K562 (cell line): ENCODE measurements at regions not wholly inside any gene's neighbourhood (a gene's known extent, or its start where the extent isn't known, plus 50 kb on each side); places are given as distances from the start of the nearest gene placed in this dataset.

Source experiments
- ATAC-seq: fragments of 200-7000 bp; cut with Tn5 transposase; 3 replicates; pipeline ENCODE4 v1.9.1; 2020; ENCODE audit warnings: moderate library complexity
- BruUV-seq: library from RNA; stranded (reverse); fragments of 400-500 nt; replicated peaks from 2 replicates; lab custom pipeline; 2021; lab: Mats Ljungman, UMichigan
- CTCF ChIA-PET: fragments of 300-600 bp; formaldehyde crosslinking; extraction: SDS; loops from one replicate; lab custom pipeline; 2021; ENCODE audit warnings: low intra/inter-chr PET ratio; lab: Yijun Ruan, JAX
- POLR2A ChIA-PET: fragments of 300-600, 350-650 bp; sonication (Branson Sonifier 250); formaldehyde crosslinking; extraction: SDS; loops from one replicate; lab custom pipeline; 2021; ENCODE audit warnings: antibody characterized with exemption, inconsistent platforms; lab: Yijun Ruan, JAX
- DNase-seq, 4 experiments: peaks; one replicate each; pipeline versions ENCODE4 v3.0.0 to v3.0.0-alpha.2; 2011 to 2018; ENCODE audit warnings: low spot score in 3 of 4, mixed read lengths in 3 of 4; ENCODE audit errors: extremely low read depth in 1 of 4
- FAIRE-seq: peaks from 2 replicates; lab custom pipeline; 2011; peaks lifted over from hg19 to GRCh38; lab: Jason Lieb, UNC
- H2AFZ ChIP-seq: 2 replicates; pipeline ENCODE4 v1.6.0; 2011; ENCODE audit warnings: low read depth, low read length, control low read depth, inconsistent platforms
- H3K27ac ChIP-seq: fragments of 200-600 bp; 3 replicates; pipeline ENCODE4 v1.8.0; 2011; ENCODE audit warnings: low read depth, mild to moderate bottlenecking, control low read depth, inconsistent platforms, low read length, moderate library complexity, mixed read lengths; ENCODE audit errors: extremely low read depth
- H3K27me3 ChIP-seq, 2 experiments: fragments of 300-600 bp in 1 of 2; 2 replicates in 1 of 2; 3 replicates in 1 of 2; pipeline versions ENCODE4 v1.6.0 to v1.8.0; 2011; ENCODE audit warnings: inconsistent platforms in 2 of 2, low read length in 2 of 2, mild to moderate bottlenecking in 1 of 2, mixed read lengths in 1 of 2, moderate library complexity in 1 of 2; ENCODE audit not compliant: control insufficient read depth in 2 of 2, insufficient read depth in 2 of 2
- H3K36me3 ChIP-seq: fragments of 300-600 bp; 3 replicates; pipeline ENCODE4 v1.8.0; 2011; ENCODE audit warnings: mild to moderate bottlenecking, low read length, inconsistent platforms; ENCODE audit not compliant: control insufficient read depth, insufficient read depth
- H3K4me1 ChIP-seq, 2 experiments: fragments of 200-600 bp in 1 of 2; replicated peaks in 1 of 2; 2 replicates in 1 of 2; 3 replicates in 1 of 2; pipeline versions ENCODE4 v1.5.1 to v1.8.0; 2011; ENCODE audit warnings: inconsistent platforms in 2 of 2, low read length in 2 of 2, mild to moderate bottlenecking in 1 of 2, mixed read lengths in 1 of 2, moderate library complexity in 1 of 2; ENCODE audit not compliant: control insufficient read depth in 2 of 2, insufficient read depth in 2 of 2
- H3K4me2 ChIP-seq: 2 replicates; pipeline ENCODE4 v1.6.1; 2011; ENCODE audit warnings: low read length, control low read depth, inconsistent platforms, mixed read lengths; ENCODE audit not compliant: insufficient read depth
- H3K4me3 ChIP-seq: fragments of 200-600 bp; sonication (generic), shearing (Covaris generic); 2 replicates; pipeline ENCODE4 v1.5.1; 2016; ENCODE audit warnings: control low read depth, inconsistent platforms
- H3K79me2 ChIP-seq: fragments of 200-600 bp; 3 replicates; pipeline ENCODE4 v1.8.0; 2011; ENCODE audit warnings: low read length, inconsistent platforms; ENCODE audit not compliant: control insufficient read depth, insufficient read depth
- H3K9ac ChIP-seq, 2 experiments: 2 replicates each; pipeline versions ENCODE4 v1.6.0 to v1.6.1; 2011; ENCODE audit warnings: low read depth in 2 of 2, low read length in 2 of 2, control low read depth in 1 of 2, inconsistent platforms in 1 of 2, mild to moderate bottlenecking in 1 of 2, mixed read lengths in 1 of 2; ENCODE audit not compliant: insufficient read depth in 1 of 2
- H3K9me1 ChIP-seq: one replicate; pipeline ENCODE4 v1.6.0; 2011; ENCODE audit warnings: inconsistent platforms, mild to moderate bottlenecking, low read length, moderate library complexity; ENCODE audit not compliant: control insufficient read depth, insufficient read depth
- H3K9me3 ChIP-seq: replicated peaks from 2 replicates; pipeline ENCODE4 v1.5.1; 2011; ENCODE audit warnings: low read depth, low read length, inconsistent platforms; ENCODE audit not compliant: control insufficient read depth, insufficient read depth
- H4K20me1 ChIP-seq: replicated peaks from 2 replicates; pipeline ENCODE4 v1.6.1; 2011; ENCODE audit warnings: low read length, inconsistent platforms, mixed read lengths; ENCODE audit not compliant: control insufficient read depth, insufficient read depth
- BRD4 ChIP-seq: fragments of 200-600 bp; sonication (generic); IDR thresholded peaks from 2 replicates; pipeline ENCODE4 v1.6.1; 2017; ENCODE audit warnings: inconsistent platforms
- ESRRA ChIP-seq: fragments of 450-650 bp; IDR thresholded peaks from 2 replicates; pipeline ENCODE4 v1.6.1; 2014; ENCODE audit warnings: low read depth, mild to moderate bottlenecking, moderate library complexity, borderline replicate concordance
- ETV5 ChIP-seq: sonication (generic); formaldehyde crosslinking; IDR thresholded peaks from 2 replicates; pipeline ENCODE4 v1.4.0; 2020; ENCODE audit warnings: low read depth, mild to moderate bottlenecking, missing genetic modification reagents
- HNRNPH1 ChIP-seq: fragments of 200-400 bp; formaldehyde crosslinking; optimal IDR thresholded peaks from 2 replicates; pipeline ENCODE3; 2017; ENCODE audit warnings: low read depth, mild to moderate bottlenecking, low read length, moderate library complexity
- KLF10 ChIP-seq: fragments of 250-450 bp; sonication (Bioruptor Pico); IDR thresholded peaks from 2 replicates; pipeline ENCODE4 v1.6.1; 2021; ENCODE audit warnings: matching md5 sums
- MED1 ChIP-seq: sonication (generic); formaldehyde crosslinking; IDR thresholded peaks from 2 replicates; pipeline ENCODE4 v1.8.1; 2023; ENCODE audit warnings: missing genetic modification reagents, borderline replicate concordance
- PHF8 ChIP-seq: fragments of 200-600 bp; sonication (generic); IDR thresholded peaks from 2 replicates; pipeline ENCODE4 v1.6.1; 2012; ENCODE audit warnings: mixed run types, mild to moderate bottlenecking, inconsistent platforms, low read length, moderate library complexity, borderline replicate concordance
- POLR2A ChIP-seq: fragments of 450-650 bp; conservative IDR thresholded peaks from 2 replicates; pipeline ENCODE4 v1.6.1; 2016
- PTTG1 ChIP-seq: fragments of 450-650 bp; IDR thresholded peaks from 2 replicates; pipeline ENCODE4 v1.6.1; 2016; ENCODE audit warnings: low read depth, mild to moderate bottlenecking, missing genetic modification characterization, missing compliant biosample characterization
- SMARCA5 ChIP-seq: fragments of 450-650 bp; IDR thresholded peaks from 2 replicates; pipeline ENCODE4 v1.6.1; 2016
- SNAPC5 ChIP-seq: fragments of 250-450 bp; sonication (Bioruptor Pico); IDR thresholded peaks from 2 replicates; pipeline ENCODE4 v1.8.0; 2021; ENCODE audit warnings: moderate library complexity, mild to moderate bottlenecking, inconsistent platforms
- ZNF253 ChIP-seq: fragments of 250-450 bp; sonication (Bioruptor Pico); conservative IDR thresholded peaks from 2 replicates; pipeline ENCODE4 v1.6.1; 2021; ENCODE audit warnings: mild to moderate bottlenecking
- ZNF280A ChIP-seq: fragments of 450-650 bp; IDR thresholded peaks from 2 replicates; pipeline ENCODE4 v1.6.1; 2018; ENCODE audit warnings: mild to moderate bottlenecking, low read depth; ENCODE audit not compliant: partially characterized antibody
- ZNF655 ChIP-seq: fragments of 250-450 bp; sonication (Bioruptor Pico); IDR thresholded peaks from 2 replicates; pipeline ENCODE4 v1.5.0; 2021
- WGBS: fragments of 100-300 bp; shearing (Covaris generic); methylation state at CpG from one replicate; pipeline ENCODE4 v1.1.6; 2016; ENCODE audit warnings: low coverage, mixed read lengths; ENCODE audit not compliant: insufficient coverage; ENCODE audit errors: missing lambda C conversion rate; 5-methylcytosine and 5-hydroxymethylcytosine counted together
- in situ Hi-C: fragments of 300-500 bp; cut with MboI; formaldehyde crosslinking; loops from 4 replicates; pipeline ENCODE4 v1.15.0; 2018; ENCODE audit warnings: inconsistent platforms, mixed read lengths
- intact Hi-C: fragments of 100-400 bp; cut with micrococcal nuclease; formaldehyde crosslinking; loops from 2 replicates; pipeline ENCODE4 v1.14.2; 2022

GRCh38 chr5:167348251-167348926 is 943.1 kb upstream of the WWC1 start:
- FAIRE-seq: no peak
- in situ Hi-C loops: no loop called here
- BruUV-seq: no TSS peak

GRCh38 chr5:167348980-167349379 is 942.5 kb upstream of the WWC1 start:
- FAIRE-seq (no peak), ATAC-seq (no peak), DNase-seq (no peak)
- Histone ChIP-seq H3K79me2 (no peaks in the 10 kb centered on the region), H3K27ac (no peak overlapping the region), H3K9me3 (0 out of 2 replicates have a peak, but pooled peaks cover 2% of the 10 kb centered on the region), H3K4me3 (no peak overlapping the region), H2AFZ (no peak overlapping the region), H3K9ac (no peak overlapping the region), H3K9me1 (no peaks in the 10 kb centered on the region), H3K4me1 (no peaks in the 10 kb centered on the region), H3K4me2 (no peak overlapping the region), H4K20me1 (no peaks in the 10 kb centered on the region), H3K36me3 (no peaks in the 10 kb centered on the region), H3K27me3 (no peaks in the 10 kb centered on the region)
- intact Hi-C loops: no loop called here
- in situ Hi-C loops: no loop called here
- CTCF ChIA-PET: no interaction called here
- TF ChIP-seq ZNF655 (no peak), POLR2A (no peak), HNRNPH1 (no peak), SNAPC5 (no peak), ZNF280A (no peak), PHF8 (no peak), PTTG1 (tag) (no peak), ESRRA (no peak)
- 0% methylated on average over 3 of the region's 3 CpGs for WGBS
- POLR2A ChIA-PET: no interaction called here
- BruUV-seq: no TSS peak

More at GRCh38 chr5:167348251-167348926, 943.1 kb upstream of the WWC1 start:
- ChIA-PET POLR2A (no interaction called here), CTCF (no interaction called here)
- intact Hi-C loops: no loop called here
- Histone ChIP-seq H3K27ac (no peak overlapping the region), H3K9me3 (0 out of 2 replicates have a peak, but pooled peaks cover 2% of the 10 kb centered on the region), H3K4me2 (no peak overlapping the region), H3K9ac (no peak overlapping the region), H2AFZ (no peak overlapping the region), H3K79me2 (no peaks in the 10 kb centered on the region), H4K20me1 (no peaks in the 10 kb centered on the region), H3K4me1 (no peaks in the 10 kb centered on the region), H3K4me3 (no peak overlapping the region), H3K9me1 (no peaks in the 10 kb centered on the region), H3K27me3 (no peaks in the 10 kb centered on the region), H3K36me3 (no peaks in the 10 kb centered on the region)
- DNase-seq (no peak), ATAC-seq (no peak)
- TF ChIP-seq MED1 (CRISPR knock-in tag) (no peak), SMARCA5 (no peak), KLF10 (CRISPR knock-in tag) (no peak), ZNF253 (CRISPR knock-in tag) (no peak), ETV5 (no peak), BRD4 (no peak)
- 4% methylated on average over 12 of the region's 12 CpGs for WGBS
